Hematopoietic multipotent progenitor cell treated with erythropoietin and hydrocortisone succinate and interleukin-3 and kit ligand, for 8 days (in vitro differentiated cells): ENCODE measurements at regions not wholly inside any gene's neighbourhood (a gene's known extent, or its start where the extent isn't known, plus 50 kb on each side); places are given as distances from the start of the nearest gene placed in this dataset.
"Not testable (repeated sequence)": the region's sequence is repeated elsewhere in the genome, so short reads cannot be mapped to it uniquely, and the experiment has no call there.

ENCODE experiments used
- DNase-seq: peaks from one replicate; pipeline ENCODE4 v3.0.0-alpha.2; 2015

DNA sequence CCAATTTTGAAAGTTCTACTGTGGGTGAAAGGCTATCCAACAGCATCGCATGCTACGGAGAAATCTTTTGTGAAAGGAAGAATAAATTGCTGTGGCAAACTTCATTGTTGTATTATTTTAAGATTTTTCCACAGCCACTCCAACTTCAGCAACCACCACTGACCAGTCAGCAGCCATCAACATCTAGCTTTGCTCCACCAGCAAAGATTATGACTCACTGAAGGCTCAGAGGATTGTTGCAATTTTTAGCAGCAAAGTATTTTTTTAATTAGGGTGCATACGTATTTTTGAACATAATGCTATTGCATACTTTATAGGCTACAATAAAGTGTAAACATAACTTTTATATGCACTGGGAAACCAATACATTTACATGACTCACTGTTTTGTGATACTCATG is 493.5 kb downstream of the TFAP2A start:
- no peak for DNase-seq

DNA sequence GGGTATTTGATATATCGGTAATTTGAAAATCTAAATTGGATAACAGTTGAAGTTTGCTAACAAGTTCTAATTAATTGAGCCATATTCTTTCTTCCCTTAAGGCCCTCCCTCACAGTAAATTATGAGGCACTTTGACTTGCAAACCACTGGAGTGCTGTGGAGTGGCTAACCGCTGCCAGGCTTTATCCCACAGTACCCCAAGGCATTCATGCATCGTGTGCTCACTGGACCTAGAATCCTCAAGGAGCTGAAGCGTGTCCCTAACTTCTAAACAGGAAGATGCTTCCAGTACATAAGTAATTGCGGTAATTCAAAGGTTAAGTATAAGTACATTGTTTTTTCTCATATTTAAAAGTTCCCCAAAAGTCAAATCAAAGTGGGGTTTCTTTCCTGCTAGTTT is 499.9 kb downstream of the TFAP2A start:
- DNase-seq: no peak

DNA sequence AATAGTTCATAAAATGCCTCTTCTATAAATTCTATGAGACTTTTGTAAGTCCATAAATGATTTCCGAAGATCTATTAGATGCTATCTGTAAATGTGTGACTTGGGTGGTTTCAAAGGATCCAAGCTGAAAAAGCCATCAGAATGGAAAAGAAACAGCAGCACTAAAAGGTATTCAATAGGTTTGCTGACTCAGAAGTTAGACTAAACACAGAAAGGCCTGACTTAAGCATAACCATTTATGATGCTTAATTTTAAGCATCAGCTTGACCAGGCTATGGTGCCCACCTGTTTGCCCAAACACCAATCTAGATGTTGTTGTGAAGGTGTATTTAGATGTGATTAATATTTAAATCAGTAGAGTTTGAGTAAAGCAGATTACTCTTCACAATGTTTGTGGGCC is 513.5 kb downstream of the TFAP2A start:
- DNase-seq: no peak

DNA sequence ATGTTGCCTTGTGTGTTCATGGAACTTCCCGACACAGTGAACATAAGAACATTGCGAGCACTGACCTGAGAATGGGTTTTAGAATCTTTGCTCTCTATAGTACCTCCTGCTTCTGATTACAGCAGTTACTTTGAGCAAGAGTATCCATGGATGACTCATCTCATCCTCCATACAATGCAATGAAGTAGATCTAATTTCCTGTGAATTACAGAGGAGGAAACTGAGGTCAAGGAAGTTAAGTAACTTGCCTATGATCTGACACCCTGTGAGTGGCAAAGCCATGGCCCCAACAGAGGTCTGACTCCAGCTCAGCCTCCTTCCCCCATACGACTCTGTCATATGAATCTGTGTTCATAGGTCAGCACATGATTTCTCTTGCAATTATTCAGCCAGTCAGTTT is 518.1 kb downstream of the TFAP2A start:
- no peak for DNase-seq

DNA sequence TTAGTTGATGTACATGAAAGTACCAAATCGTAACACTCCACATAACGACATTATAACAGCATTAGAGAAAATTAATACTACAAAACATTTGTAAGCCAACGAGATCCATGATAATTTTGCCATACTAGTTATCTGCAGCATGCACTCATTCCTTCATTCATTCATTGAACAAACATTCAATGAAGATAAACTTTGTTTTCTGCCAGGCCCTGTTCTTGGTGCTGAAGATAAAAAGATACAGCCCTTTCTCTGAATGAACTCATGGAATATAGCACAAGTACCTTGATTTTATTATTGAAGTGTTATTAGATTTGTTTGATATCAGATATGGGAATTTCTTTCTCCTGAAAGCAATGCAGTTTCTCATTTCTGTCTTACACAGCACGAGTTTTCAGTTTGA is 524.0 kb downstream of the TFAP2A start:
- DNase-seq: no peak

DNA sequence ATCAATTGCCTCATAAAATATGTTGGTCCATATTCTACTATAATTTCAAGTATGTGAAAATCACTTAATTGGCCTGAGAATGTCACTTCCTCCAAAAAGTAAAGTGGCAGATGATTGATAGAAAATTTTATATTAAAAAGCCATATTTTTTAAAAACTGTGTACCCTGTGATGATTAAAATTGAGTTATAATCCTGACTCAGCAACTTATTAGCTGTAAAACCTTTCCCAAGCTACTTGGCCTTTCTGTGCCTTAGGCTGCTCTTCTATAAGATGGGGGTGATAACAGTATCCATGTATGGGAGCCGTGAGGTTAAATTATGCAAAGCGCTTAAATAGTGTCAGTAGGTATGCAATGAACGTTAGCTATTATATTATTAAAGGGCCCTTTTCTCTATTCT is 524.4 kb downstream of the TFAP2A start:
- DNase-seq: no peak

DNA sequence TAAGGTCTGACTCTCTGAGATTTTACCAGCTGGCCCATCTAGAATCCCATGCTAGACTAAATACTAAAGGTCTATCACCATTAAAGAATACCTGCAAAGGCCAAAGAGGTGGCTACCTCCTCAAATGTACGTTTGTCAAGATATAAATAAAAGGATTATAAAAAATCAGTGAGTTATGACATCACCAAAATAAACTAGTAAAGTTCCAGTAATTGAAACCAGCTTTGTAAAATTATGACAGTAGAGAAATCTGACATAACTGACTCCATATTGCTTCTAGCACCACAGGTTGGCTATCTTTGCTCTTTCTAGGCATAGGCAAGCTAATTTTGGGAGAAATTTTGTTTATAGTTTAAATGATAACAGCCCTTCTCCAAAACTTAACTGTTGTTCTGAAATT is 536.3 kb downstream of the TFAP2A start:
- DNase-seq: no peak

DNA sequence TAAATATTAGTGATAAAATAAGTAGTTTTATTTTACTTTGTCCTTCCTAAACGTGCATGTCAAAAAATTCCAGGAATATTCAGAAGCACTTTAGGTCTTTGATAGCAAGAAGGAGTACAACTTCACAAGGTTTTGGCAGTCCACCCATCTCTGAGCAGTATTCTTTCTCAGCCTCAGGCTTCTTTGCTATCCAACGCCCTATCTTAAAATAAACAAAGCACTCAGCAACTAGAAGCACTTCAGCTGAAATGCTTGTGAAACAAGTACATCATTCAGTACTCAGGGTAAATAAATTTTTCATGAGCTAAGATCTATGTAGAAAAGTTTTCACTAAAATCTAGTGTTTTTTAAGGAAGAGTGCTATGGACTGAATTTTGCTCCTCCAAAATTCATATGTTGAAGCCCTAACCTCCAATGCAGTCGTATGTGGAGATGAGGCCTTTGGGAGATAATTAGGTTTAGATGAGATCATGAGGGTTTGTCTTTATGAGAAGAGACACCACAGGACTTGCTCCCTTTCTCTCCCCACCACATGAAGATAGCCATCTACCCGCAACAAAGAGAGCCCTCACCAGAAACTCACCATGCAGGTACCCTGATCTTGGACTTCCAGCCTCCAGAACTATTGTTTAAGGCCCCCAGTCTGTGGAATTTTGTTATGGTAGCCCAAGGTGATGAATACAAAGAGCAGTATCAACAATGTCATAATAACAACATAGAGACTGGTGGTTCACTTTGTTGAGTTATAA is 539.1 kb downstream of the TFAP2A start:
- no peak for DNase-seq

DNA sequence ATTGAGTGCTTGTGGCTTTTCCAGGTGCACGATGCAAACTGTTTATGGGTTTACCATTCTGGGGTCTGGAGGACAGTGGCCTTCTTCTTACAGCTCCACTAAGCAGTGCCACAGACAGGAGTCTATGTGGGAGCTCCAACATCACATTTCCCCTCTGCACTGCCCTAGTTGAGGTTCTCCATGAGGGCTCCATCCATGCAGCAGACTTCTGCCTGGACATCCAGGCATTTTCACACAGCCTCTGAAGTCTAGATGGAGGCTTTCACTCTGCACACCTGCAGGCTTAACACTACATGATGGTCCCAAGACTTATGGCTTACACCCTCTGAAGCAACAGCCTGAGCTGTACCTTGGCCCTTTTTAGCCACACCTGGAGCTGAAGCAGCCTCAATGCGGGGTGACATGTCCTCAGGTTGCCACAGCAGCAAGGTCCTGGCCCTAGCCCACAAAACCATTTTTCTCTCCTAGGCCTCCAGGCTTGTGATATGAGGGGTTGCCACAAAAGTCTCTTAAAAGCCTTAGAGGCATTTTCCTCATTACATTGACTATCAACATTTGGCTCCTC is 552.2 kb downstream of the TFAP2A start:
- no peak for DNase-seq

DNA sequence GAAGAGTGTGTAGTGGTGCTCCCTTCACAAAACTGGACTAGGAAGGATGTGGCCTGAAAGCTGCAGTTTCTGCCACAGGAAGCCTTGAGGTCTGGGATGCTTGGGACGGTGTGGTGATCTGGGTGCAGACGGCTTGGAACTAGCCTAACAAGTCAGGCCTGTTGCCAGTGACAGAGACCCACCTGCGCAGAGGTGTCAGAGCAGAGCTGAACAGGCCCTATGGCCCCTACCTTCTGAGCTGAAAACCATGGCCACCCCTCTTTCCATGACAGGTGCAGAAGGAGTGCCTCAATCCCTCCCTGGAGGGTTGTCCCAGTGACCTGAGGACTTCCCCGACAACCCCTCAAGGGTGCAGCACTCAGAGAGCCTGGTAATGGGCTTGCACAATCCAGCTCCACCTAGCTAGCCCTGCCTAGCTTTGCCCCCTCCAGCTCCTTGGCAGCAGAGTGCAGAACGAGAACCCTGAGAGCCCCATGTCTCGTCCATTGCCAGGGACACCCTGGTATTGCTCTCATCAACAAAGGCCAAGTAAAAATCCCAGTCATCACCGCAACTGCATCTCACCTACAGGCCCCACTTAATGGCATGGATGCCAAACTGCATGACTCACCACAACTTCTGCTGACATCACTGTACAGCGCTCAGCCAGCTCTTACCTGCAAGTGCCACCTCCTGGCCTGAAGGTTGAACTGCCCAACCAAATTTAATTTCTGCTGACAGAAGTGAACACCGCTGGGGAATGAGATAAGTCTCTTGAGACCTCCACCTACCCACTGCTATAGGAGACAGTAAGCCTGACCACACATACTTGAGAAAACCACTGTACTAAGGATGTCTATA is 563.1 kb downstream of the TFAP2A start:
- no peak for DNase-seq

DNA sequence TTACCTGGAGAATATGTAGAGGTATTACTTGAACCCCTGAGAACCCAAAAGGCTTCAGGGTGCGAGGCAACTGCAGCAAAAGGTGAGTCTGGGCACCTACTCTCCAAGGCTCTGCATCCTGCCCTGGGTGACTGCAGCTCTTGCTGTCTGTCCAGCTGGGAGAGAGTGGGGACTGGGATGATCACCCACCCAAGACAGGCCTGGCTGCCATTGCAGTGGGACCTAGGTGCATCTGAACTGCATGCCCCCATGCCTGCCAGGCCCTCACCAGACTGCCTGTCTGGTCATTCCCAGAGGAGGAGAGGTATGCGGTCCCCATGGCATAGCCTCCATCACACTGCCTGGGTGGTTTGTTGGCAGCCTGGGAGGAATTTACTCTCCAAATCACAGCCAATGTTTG is 563.9 kb downstream of the TFAP2A start:
- no peak for DNase-seq

DNA sequence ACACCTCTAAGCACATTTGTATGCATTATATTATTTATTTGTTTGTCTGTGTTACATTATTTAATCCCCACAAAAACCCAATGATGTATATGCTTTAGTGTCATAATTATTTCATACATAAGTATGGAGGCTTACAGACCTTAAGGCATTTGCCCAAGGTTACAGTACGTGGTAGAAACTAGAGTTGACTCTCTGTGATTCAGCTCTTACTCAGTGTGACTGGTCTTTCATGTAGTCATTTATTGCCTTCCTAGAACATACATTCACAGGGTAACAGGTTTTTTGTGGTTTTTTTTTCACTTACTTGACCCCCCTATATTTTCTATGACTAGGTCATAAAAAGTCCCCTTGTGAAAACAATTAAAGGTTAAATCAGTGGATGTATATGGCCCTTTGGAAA is 566.8 kb downstream of the TFAP2A start:
- no peak for DNase-seq

DNA sequence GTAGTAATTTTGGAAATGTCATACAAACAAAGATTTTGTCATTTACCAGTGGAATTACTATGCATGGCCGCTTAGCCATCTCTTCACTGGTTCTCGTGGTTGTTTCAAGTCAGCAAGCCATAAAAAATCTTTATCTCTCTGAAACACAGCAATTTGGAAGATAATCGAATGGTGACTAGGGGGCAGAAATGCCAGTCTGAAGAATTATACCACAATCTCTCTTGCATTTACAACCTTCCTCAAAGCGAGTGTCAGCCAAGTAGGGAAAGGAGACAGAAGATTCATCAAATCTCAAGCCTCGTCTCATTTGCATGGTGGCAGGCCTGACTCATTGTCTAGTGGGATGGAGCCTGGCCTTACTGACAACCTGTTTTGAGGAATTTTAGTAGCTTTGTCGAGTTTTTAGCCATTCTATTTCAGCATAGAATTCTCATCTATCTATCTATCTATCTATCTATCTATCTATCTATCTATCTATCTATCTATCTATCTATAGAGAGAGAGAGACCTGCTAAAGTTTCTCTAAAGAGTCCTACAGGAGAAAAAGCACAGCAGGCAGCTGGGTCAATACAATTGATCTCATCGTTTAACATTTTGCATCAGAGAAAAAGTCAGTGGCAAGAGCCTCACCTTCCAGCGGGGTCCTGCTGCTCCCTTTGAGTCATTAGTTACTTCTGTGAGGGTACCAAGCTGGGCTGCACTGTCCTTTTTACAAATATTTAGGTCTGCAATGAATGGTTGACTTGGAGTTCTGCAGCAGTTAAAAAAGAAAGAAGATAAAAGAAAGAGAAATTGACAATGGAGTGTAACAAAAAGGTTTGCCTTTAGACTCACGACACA is 572.8 kb downstream of the TFAP2A start:
- no peak for DNase-seq

DNA sequence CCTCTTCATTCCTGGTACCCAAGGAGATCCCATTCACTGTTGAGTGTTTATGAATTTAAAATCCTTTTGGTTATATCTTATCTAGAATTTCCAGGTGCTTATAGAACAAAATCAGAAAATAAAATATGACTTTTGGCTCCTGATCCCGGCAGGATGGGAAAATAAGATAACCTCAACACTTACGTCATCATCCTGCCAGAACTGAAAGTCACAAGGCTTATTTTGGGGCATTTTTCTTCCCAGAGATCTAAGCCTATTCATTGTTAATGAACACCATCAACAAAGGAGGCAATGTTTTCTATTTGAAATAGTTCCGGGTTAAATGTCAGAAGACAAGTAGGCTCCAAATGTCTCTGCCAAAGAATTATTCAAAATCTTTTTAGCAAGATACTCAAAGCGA is 580.6 kb downstream of the TFAP2A start:
- no peak for DNase-seq

DNA sequence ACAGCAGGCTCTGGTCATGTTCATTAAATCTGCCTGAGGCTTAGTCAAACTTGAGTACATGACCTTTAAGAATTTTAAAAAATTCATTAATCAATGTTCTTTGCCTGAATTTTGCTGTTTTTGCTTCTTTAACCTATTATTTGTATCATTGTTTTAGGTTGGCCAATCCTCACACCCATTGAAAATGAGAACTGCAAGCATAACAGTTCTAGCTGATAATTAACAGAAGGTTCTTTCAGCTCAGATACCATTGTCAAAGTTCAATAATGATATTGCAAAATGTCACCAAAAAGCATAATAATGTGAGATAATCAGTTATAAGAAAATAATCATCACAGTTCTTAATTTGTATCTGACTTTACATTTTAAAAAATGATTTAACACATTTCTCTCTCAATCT is 583.1 kb downstream of the TFAP2A start:
- no peak for DNase-seq

DNA sequence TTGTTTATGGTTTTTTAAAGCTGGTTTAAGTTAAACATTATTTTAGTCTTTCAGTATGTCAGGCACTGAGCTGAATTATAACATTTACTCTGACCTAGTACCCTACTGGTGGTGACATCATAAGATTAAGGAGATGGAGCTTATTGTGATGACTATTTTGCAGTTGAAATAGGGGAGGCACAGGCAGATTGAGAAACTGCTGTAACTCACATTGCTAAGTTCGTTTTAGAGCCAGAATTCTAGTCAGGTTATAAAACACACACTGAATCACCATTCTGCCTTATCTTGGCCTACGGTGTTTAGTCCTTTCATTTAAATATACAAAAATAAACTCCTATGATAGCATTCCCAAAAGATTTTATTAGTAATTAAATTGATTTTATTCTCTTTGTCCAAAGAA is 584.1 kb downstream of the TFAP2A start:
- DNase-seq: no peak

DNA sequence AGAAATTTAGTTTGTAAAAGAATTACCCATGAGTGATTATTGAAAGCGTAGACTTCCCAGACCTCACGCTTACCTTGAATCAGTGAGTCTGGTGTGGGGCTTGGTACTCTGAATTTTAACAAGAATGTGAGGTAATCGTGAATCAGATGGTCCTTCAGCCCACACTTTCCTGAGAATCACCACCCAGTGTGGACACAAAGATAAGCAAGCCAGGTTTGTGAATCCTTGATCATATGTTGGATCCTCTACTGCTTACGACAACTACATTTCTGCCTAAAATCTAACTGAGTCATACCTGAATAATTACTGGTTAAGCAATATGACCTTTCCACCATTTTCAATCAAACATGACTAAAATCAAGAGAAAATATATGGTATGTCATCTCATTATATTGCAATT is 589.3 kb downstream of the TFAP2A start:
- no peak for DNase-seq

DNA sequence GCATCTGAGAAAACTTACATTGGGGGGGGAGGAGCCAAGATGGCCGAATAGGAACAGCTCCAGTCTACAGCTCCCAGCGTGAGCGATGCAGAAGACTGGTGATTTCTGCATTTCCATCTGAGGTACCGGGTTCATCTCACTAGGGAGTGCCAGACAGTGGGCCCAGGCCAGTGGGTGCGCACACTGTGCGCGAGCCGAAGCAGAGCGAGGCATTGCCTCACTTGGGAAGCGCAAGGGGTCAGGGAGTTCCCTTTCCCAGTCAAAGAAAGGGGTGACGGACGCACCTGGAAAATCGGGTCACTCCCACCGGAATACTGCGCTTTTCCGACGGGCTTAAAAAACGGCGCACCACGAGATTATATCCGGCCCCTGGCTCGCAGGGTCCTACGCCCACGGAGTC is 604.1 kb downstream of the TFAP2A start:
- DNase-seq: not testable (repeated sequence)

DNA sequence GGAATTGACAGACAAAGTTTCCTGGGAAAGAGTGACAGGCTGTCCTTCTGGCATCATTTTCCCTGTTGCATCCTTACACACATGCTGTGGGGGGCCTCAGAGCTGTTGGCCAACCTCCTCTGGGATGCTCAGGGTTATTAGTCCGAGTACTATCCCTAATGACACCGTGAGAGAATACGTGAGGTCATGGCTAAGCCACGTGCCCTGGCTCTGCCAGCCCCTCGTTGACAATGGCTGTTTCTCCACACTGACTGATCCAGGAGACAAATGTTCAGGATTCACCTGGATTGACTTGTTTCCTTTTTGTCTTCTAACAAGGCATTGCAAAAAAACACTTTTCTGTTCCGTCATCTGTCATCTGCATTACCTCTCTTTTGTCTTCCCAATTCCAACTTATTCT is 604.6 kb downstream of the TFAP2A start:
- no peak for DNase-seq

DNA sequence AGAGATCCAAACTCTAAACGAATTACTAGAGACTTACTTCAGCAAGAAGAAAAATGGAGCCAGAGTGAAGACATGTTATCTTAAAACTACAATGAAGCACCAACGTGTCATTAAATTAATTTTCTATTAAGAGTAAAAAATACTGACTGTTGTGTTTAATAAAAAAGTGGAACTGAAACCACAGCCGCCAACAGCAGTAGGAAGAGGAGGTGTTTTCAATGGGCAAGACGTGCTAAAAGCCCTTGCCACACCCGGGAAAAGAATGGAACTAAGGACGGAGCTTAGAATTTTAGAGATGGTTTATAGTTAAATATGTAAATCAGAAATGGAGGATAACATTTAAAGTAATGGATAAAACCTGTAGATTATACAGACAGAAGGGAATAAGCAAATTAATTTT is 608.7 kb downstream of the TFAP2A start:
- no peak for DNase-seq

DNA sequence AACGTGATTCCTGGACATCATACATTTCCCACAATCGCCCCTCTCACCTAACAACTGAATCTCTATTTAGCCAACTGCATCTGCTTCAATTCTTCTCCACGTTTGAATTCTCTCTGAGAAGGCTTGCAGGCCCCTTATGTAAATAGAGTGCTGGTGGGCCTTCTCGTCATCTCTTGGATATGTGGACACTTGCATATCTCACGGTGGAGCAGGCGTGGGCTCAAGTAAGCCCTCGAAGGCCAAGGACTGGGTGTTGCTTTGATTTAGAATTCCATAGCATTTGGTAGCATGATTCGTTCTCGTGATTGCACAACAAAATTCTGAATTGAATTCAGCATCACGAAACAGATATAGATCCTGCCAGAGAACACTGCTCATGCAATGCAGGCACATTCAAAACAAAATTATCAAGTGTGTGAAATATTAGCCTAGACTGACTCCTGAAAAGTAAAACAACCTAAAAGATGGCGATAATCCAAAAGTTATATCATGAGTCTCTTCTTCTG is 613.6 kb downstream of the TFAP2A start:
- no peak for DNase-seq

DNA sequence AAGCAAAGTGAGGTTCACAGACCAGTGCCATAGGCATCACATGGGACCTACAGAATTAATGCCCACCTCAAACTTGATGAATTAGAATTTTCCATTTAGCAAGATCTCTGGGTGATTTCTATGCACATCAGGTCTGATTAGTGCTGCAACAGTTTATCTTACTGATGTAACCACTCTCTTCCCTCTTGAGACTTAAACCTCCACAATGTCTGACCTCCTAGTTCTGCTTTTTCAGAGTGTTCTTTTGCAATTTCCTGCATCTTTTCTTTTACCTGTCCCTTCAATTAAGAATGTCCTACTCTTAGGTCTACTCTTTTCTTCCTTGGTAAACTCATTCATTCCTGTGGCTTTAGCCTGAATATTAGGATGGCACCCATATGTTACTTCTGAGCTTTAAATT is 615.3 kb downstream of the TFAP2A start:
- no peak for DNase-seq

DNA sequence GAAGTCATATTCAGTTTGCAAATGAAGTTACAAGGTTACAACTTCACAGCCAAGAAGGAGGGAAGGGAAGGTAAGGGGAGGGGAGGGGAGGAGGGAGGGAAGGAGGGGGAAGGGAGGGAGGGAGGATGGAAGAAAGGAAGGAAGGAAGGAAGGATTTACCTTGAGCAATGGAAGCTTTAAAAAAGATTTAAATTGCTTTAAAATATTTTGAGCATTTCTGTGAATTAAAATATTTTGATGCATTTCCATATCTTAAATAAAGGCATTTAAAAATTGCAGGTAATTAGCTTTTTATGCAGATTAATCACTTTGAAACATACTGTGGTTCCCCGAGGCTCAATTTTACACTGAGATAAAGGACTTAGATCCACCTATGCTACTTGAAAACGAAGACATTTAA is 618.0 kb downstream of the TFAP2A start:
- no peak for DNase-seq
